DOHH2 (cell line): ENCODE measurements at regions not wholly inside any gene's neighbourhood (a gene's known extent, or its start where the extent isn't known, plus 50 kb on each side); places are given as distances from the start of the nearest gene placed in this dataset.

Source experiments
- H3F3A ChIP-seq: fragments of 200-600 bp; sonication (generic), shearing (Covaris generic); 2 replicates; pipeline ENCODE4 v1.6.0; 2016; ENCODE audit warnings: antibody characterized with exemption, mild to moderate bottlenecking; ENCODE audit not compliant: control insufficient read depth, insufficient read depth
- H3K27ac ChIP-seq: fragments of 200-600 bp; sonication (generic); 2 replicates; pipeline ENCODE4 v1.5.1; 2014; ENCODE audit warnings: low read depth, mild to moderate bottlenecking, low read length, moderate library complexity
- H3K27me3 ChIP-seq: fragments of 200-600 bp; sonication (generic); 2 replicates; pipeline ENCODE4 v1.6.1; 2014; ENCODE audit warnings: mild to moderate bottlenecking, low read length, mixed read lengths; ENCODE audit not compliant: control insufficient read depth
- H3K36me3 ChIP-seq: fragments of 200-600 bp; sonication (generic); 2 replicates; pipeline ENCODE4 v1.6.1; 2014; ENCODE audit warnings: mild to moderate bottlenecking, low read length, moderate library complexity, mixed read lengths; ENCODE audit not compliant: control insufficient read depth
- H3K4me1 ChIP-seq: fragments of 200-600 bp; sonication (generic); 2 replicates; pipeline ENCODE4 v1.6.1; 2014; ENCODE audit warnings: mild to moderate bottlenecking, low read length, mixed read lengths; ENCODE audit not compliant: control insufficient read depth
- H3K4me2 ChIP-seq: fragments of 200-600 bp; sonication (generic); 2 replicates; pipeline ENCODE4 v1.6.0; 2014; ENCODE audit warnings: mild to moderate bottlenecking, low read length, moderate library complexity
- H3K4me3 ChIP-seq: fragments of 200-600 bp; sonication (generic); 2 replicates; pipeline ENCODE4 v1.5.1; 2014; ENCODE audit warnings: mild to moderate bottlenecking, low read length, mixed read lengths
- H3K79me2 ChIP-seq: fragments of 200-600 bp; sonication (generic); 2 replicates; pipeline ENCODE4 v1.6.1; 2014; ENCODE audit warnings: mild to moderate bottlenecking, low read length, mixed read lengths; ENCODE audit not compliant: control insufficient read depth
- H3K9me2 ChIP-seq: fragments of 200-600 bp; sonication (generic); replicated peaks from 2 replicates; pipeline ENCODE4 v1.6.1; 2014; ENCODE audit warnings: mild to moderate bottlenecking, low read length, mixed read lengths; ENCODE audit not compliant: control insufficient read depth
- H3K9me3 ChIP-seq: fragments of 200-600 bp; sonication (generic); 2 replicates; pipeline ENCODE4 v1.6.1; 2014; ENCODE audit warnings: antibody characterized with exemption, low read length, mixed read lengths; ENCODE audit not compliant: control insufficient read depth, insufficient read depth
- H4K20me1 ChIP-seq: fragments of 200-600 bp; sonication (generic); 2 replicates; pipeline ENCODE4 v1.6.0; 2014; ENCODE audit warnings: low read depth, mild to moderate bottlenecking, antibody characterized with exemption, low read length, moderate library complexity; ENCODE audit not compliant: control insufficient read depth, insufficient read depth
- CTCF ChIP-seq: fragments of 200-600 bp; sonication (generic); IDR thresholded peaks from one replicate; pipeline ENCODE4 v1.5.1; 2014; ENCODE audit warnings: antibody characterized with exemption, mild to moderate bottlenecking, low read depth, low read length; ENCODE audit not compliant: poor library complexity, severe bottlenecking
- EZH2phosphoT487 ChIP-seq: fragments of 200-600 bp; sonication (generic); IDR thresholded peaks from 2 replicates; pipeline ENCODE4 v1.6.1; 2017; ENCODE audit warnings: borderline replicate concordance, mild to moderate bottlenecking, antibody characterized with exemption, low read length, moderate library complexity, mixed read lengths

- H3K9me3 ChIP-seq: peaks cover 2% of the 10 kb centered on the region
- H3K36me3 ChIP-seq: no peaks in the 10 kb centered on the region
- H3F3A ChIP-seq: no peaks in the 10 kb centered on the region
- H3K4me2 ChIP-seq: no peak overlapping the region
- H3K27ac ChIP-seq: no peak overlapping the region
- no peaks in the 10 kb centered on the region for H3K9me2 ChIP-seq
- no peaks in the 10 kb centered on the region for H3K27me3 ChIP-seq
- H3K79me2 ChIP-seq: no peaks in the 10 kb centered on the region
- TF ChIP-seq EZH2phosphoT487: no peak
- TF ChIP-seq CTCF: no peak
- no peaks in the 10 kb centered on the region for H3K4me1 ChIP-seq
- H3K4me3 ChIP-seq: no peak overlapping the region
- H4K20me1 ChIP-seq: no peaks in the 10 kb centered on the region
These were observed 252.8 kb downstream of the ALG10 start for GRCh38 chr12:34275129-34275528.

GRCh38 chr12:34286483-34286882 lies 264.2 kb downstream of the ALG10 start:
- Histone ChIP-seq H3K4me3 (no peak overlapping the region), H4K20me1 (no peaks in the 10 kb centered on the region), H3K4me1 (no peaks in the 10 kb centered on the region), H3K4me2 (no peak overlapping the region), H3F3A (no peaks in the 10 kb centered on the region), H3K9me3 (peaks cover 11% of the 10 kb centered on the region; the same call in 1 of the 2 replicates), H3K9me2 (no peaks in the 10 kb centered on the region), H3K36me3 (no peaks in the 10 kb centered on the region), H3K27ac (no peak overlapping the region), H3K27me3 (no peaks in the 10 kb centered on the region), H3K79me2 (no peaks in the 10 kb centered on the region)
- no peak for TF ChIP-seq CTCF
- no peak for TF ChIP-seq EZH2phosphoT487

- H3K4me3 ChIP-seq: no peak overlapping the region
- H3F3A ChIP-seq: no peaks in the 10 kb centered on the region
- no peaks in the 10 kb centered on the region for H3K27me3 ChIP-seq
- no peaks in the 10 kb centered on the region for H3K79me2 ChIP-seq
- no peak overlapping the region for H3K27ac ChIP-seq
- no peaks in the 10 kb centered on the region for H4K20me1 ChIP-seq
- no peaks in the 10 kb centered on the region for H3K4me1 ChIP-seq
- H3K9me3 ChIP-seq: peaks cover 15% of the 10 kb centered on the region; the same call in 1 of the 2 replicates
- H3K9me2 ChIP-seq: no peaks in the 10 kb centered on the region
- H3K36me3 ChIP-seq: no peaks in the 10 kb centered on the region
- H3K4me2 ChIP-seq: no peak overlapping the region
- TF ChIP-seq EZH2phosphoT487 (no peak), CTCF (no peak)
These were observed 264.6 kb downstream of the ALG10 start for GRCh38 chr12:34286934-34287333.

- Histone ChIP-seq H3K9me3 (peaks cover 17% of the 10 kb centered on the region; the same call in 1 of the 2 replicates), H3K27ac (no peak overlapping the region)
- TF ChIP-seq CTCF: no peak
- TF ChIP-seq EZH2phosphoT487: no peak
These were observed 265.1 kb downstream of the ALG10 start for GRCh38 chr12:34287437-34287836.

More at GRCh38 chr12:34287437-34287836, 265.1 kb downstream of the ALG10 start:
- Histone ChIP-seq H3K79me2 (no peaks in the 10 kb centered on the region), H3K4me2 (no peak overlapping the region), H3K36me3 (no peaks in the 10 kb centered on the region), H3K9me2 (no peaks in the 10 kb centered on the region), H3K4me1 (no peaks in the 10 kb centered on the region), H3K4me3 (no peak overlapping the region), H3K27me3 (no peaks in the 10 kb centered on the region), H4K20me1 (no peaks in the 10 kb centered on the region), H3F3A (no peaks in the 10 kb centered on the region)
